HepG2 (cell line): ENCODE measurements at regions not wholly inside any gene's neighbourhood (a gene's known extent, or its start where the extent isn't known, plus 50 kb on each side); places are given as distances from the start of the nearest gene placed in this dataset.

Source experiments
- ATAC-seq: fragments of 200-7000 bp; cut with Tn5 transposase; 3 replicates; pipeline ENCODE4 v1.9.1; 2020; ENCODE audit warnings: mild to moderate bottlenecking, moderate library complexity
- BruUV-seq: library from RNA; stranded (reverse); fragments of 400-500 nt; replicated peaks from 2 replicates; lab custom pipeline; 2021; lab: Mats Ljungman, UMichigan
- CTCF ChIA-PET: fragments of 300-600 bp; formaldehyde crosslinking; extraction: SDS; loops from one replicate; lab custom pipeline; 2021; ENCODE audit warnings: low total read pairs, inconsistent platforms, low intra/inter-chr PET ratio; lab: Yijun Ruan, JAX
- POLR2A ChIA-PET: fragments of 350-600 bp; sonication (Branson Sonifier 250); formaldehyde crosslinking; loops from one replicate; lab custom pipeline; 2020; ENCODE audit warnings: antibody characterized with exemption, inconsistent platforms; lab: Yijun Ruan, JAX
- DNase-seq: peaks from one replicate; pipeline ENCODE4 v3.0.0-alpha.2; 2015; ENCODE audit warnings: low spot score
- FAIRE-seq: peaks from 3 replicates; lab custom pipeline; 2011; peaks lifted over from hg19 to GRCh38; lab: Jason Lieb, UNC
- H2AFZ ChIP-seq: one replicate; pipeline ENCODE4 v1.6.1; 2011; ENCODE audit warnings: low read length, inconsistent platforms
- H3K27ac ChIP-seq: fragments of 300-600 bp; 3 replicates; pipeline ENCODE4 v1.8.0; 2011; ENCODE audit warnings: mixed run types, mild to moderate bottlenecking, mixed read lengths, low read length, inconsistent platforms; ENCODE audit not compliant: insufficient read depth; ENCODE audit errors: extremely low read length
- H3K27me3 ChIP-seq, 2 experiments: fragments of 200-600 bp in 1 of 2; 2 replicates in 1 of 2; 3 replicates in 1 of 2; pipeline versions ENCODE4 v1.6.0 to v1.8.0; 2011; ENCODE audit warnings: low read length in 2 of 2, mild to moderate bottlenecking in 2 of 2, moderate library complexity in 2 of 2, inconsistent platforms in 1 of 2; ENCODE audit not compliant: insufficient read depth in 2 of 2, control insufficient read depth in 1 of 2
- H3K36me3 ChIP-seq, 2 experiments: fragments of 200-600 bp in 1 of 2; replicated peaks in 1 of 2; 2 replicates in 1 of 2; 3 replicates in 1 of 2; pipeline versions ENCODE4 v1.5.1 to v1.8.0; 2011; ENCODE audit warnings: low read length in 2 of 2, inconsistent platforms in 1 of 2; ENCODE audit not compliant: insufficient read depth in 2 of 2, control insufficient read depth in 1 of 2
- H3K4me1 ChIP-seq: 2 replicates; pipeline ENCODE4 v1.5.1; 2012; ENCODE audit warnings: low read length, inconsistent platforms; ENCODE audit not compliant: insufficient read depth
- H3K4me2 ChIP-seq: 2 replicates; pipeline ENCODE4 v1.6.0; 2011; ENCODE audit warnings: low read depth, low read length, inconsistent platforms
- H3K4me3 ChIP-seq, 3 experiments: fragments of 200-600 bp in 1 of 3; sonication (generic), shearing (Covaris generic) in 1 of 3; replicated peaks in 1 of 3; 2 replicates each; pipeline ENCODE4 v1.5.1; 2011 to 2016; ENCODE audit warnings: low read length in 3 of 3, inconsistent platforms in 2 of 3, low read depth in 2 of 3, mild to moderate bottlenecking in 2 of 3, control low read depth in 1 of 3, mixed read lengths in 1 of 3; ENCODE audit not compliant: insufficient read depth in 1 of 3
- H3K79me2 ChIP-seq: one replicate; pipeline ENCODE4 v1.6.1; 2011; ENCODE audit warnings: low read length, inconsistent platforms; ENCODE audit not compliant: insufficient read depth
- H3K9ac ChIP-seq: 2 replicates; pipeline ENCODE4 v1.6.0; 2011; ENCODE audit warnings: mild to moderate bottlenecking, low read depth, low read length, inconsistent platforms; ENCODE audit not compliant: insufficient read depth
- H3K9me3 ChIP-seq: 2 replicates; pipeline ENCODE4 v1.5.1; 2012; ENCODE audit warnings: mild to moderate bottlenecking, low read length
- H4K20me1 ChIP-seq: 2 replicates; pipeline ENCODE4 v1.6.0; 2011; ENCODE audit warnings: inconsistent platforms, mild to moderate bottlenecking, low read length, moderate library complexity; ENCODE audit not compliant: insufficient read depth
- ADNP ChIP-seq: sonication (generic); formaldehyde crosslinking; IDR thresholded peaks from 2 replicates; pipeline ENCODE4 v1.4.0; 2020; ENCODE audit warnings: missing genetic modification reagents
- MAFK ChIP-seq, 2 experiments: IDR thresholded peaks in 1 of 2; conservative IDR thresholded peaks in 1 of 2; 2 replicates each; pipeline ENCODE4 v1.6.1; 2011; ENCODE audit warnings: improper control_type of control experiment in 2 of 2, low read length in 2 of 2
- NFKB2 ChIP-seq: sonication (generic); formaldehyde crosslinking; IDR thresholded peaks from 2 replicates; pipeline ENCODE4 v1.4.0; 2020; ENCODE audit warnings: missing genetic modification reagents, borderline replicate concordance
- ZFY ChIP-seq: sonication (generic); formaldehyde crosslinking; IDR thresholded peaks from 2 replicates; pipeline ENCODE4 v1.4.0; 2020; ENCODE audit warnings: missing genetic modification reagents
- ZNF292 ChIP-seq: sonication (generic); formaldehyde crosslinking; IDR thresholded peaks from 2 replicates; pipeline ENCODE4 v1.8.1; 2022; ENCODE audit warnings: mild to moderate bottlenecking, low read depth, missing genetic modification reagents, borderline replicate concordance
- ZNF451 ChIP-seq: sonication (generic); formaldehyde crosslinking; IDR thresholded peaks from 2 replicates; pipeline ENCODE4 v1.5.0; 2020; ENCODE audit warnings: mild to moderate bottlenecking, missing genetic modification reagents
- ZNF879 ChIP-seq: sonication (generic); formaldehyde crosslinking; IDR thresholded peaks from 2 replicates; pipeline ENCODE4 v1.8.1; 2023; ENCODE audit warnings: missing genetic modification reagents
- WGBS: methylation state at CpG from one replicate; pipeline ENCODE4 v1.1.6; 2017; ENCODE audit warnings: low lambda C conversion rate; 5-methylcytosine and 5-hydroxymethylcytosine counted together
- in situ Hi-C: cut with HindIII; loops from 2 replicates; pipeline ENCODE4 v1.10.0; 2017; ENCODE audit warnings: low pct_unique_long_range_greater_than_20kb; ENCODE audit not compliant: extremely low pct_ligation_motif_present
- intact Hi-C: fragments of 100-400 bp; cut with micrococcal nuclease; formaldehyde crosslinking; loops from one replicate; pipeline ENCODE4 v1.10.0; 2022; ENCODE audit not compliant: unreplicated experiment
- TF ChIP-seq, protein P1 (sequence below): IDR thresholded peaks from 2 replicates; pipeline ENCODE4 v1.6.1; 2016; ENCODE audit warnings: low read depth, control low read depth
- TF ChIP-seq, protein P2 (sequence below): sonication (generic); formaldehyde crosslinking; conservative IDR thresholded peaks from 2 replicates; pipeline ENCODE4 v1.4.0; 2020; ENCODE audit warnings: missing genetic modification reagents

DNA sequence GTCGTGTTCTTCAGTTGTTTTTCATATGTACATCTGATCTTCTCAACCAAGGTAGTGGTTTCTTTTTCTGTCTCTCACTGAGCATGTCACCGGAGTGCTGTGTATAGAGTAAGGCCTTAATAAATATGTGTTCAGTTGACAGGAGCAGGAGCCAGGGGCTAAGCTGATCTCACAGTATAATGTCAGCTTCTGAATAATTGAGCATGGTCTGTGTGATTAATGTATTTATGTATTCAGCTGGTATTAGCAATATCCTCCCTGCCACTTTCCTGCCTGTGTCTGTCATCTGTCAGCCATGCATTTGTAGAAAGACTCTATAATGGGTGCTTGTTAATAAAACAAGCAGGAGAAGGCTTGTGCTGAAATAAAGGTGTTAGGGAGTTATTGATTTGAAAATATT lies 198.9 kb downstream of the ADCYAP1 start:
- FAIRE-seq (no peak), ATAC-seq (no peak), DNase-seq (no peak)
- Histone ChIP-seq H3K79me2 (no peaks in the 10 kb centered on the region), H3K36me3 (no peaks in the 10 kb centered on the region), H3K27ac (no peak overlapping the region), H2AFZ (no peak overlapping the region), H3K4me1 (no peaks in the 10 kb centered on the region), H3K9ac (no peak overlapping the region), H4K20me1 (no peaks in the 10 kb centered on the region), H3K4me3 (no peak overlapping the region), H3K9me3 (no peaks in the 10 kb centered on the region), H3K4me2 (no peak overlapping the region), H3K27me3 (no peaks in the 10 kb centered on the region)
- 2% methylated on average over 2 of the region's 2 CpGs for WGBS
- ChIA-PET POLR2A (no interaction called here), CTCF (no interaction called here)
- no peak for TF ChIP-seq ZNF292 (CRISPR knock-in tag)
- TF ChIP-seq ZFY: no peak
- TF ChIP-seq NFKB2 (CRISPR knock-in tag): no peak
- TF ChIP-seq, protein P1, sequence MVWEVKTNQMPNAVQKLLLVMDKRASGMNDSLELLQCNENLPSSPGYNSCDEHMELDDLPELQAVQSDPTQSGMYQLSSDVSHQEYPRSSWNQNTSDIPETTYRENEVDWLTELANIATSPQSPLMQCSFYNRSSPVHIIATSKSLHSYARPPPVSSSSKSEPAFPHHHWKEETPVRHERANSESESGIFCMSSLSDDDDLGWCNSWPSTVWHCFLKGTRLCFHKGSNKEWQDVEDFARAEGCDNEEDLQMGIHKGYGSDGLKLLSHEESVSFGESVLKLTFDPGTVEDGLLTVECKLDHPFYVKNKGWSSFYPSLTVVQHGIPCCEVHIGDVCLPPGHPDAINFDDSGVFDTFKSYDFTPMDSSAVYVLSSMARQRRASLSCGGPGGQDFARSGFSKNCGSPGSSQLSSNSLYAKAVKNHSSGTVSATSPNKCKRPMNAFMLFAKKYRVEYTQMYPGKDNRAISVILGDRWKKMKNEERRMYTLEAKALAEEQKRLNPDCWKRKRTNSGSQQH (CRISPR knock-in tag): no peak
- TF ChIP-seq ZNF451 (CRISPR knock-in tag): no peak
- TF ChIP-seq, protein P2, sequence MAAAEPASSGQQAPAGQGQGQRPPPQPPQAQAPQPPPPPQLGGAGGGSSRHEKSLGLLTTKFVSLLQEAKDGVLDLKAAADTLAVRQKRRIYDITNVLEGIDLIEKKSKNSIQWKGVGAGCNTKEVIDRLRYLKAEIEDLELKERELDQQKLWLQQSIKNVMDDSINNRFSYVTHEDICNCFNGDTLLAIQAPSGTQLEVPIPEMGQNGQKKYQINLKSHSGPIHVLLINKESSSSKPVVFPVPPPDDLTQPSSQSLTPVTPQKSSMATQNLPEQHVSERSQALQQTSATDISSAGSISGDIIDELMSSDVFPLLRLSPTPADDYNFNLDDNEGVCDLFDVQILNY (CRISPR knock-in tag): no peak
- no peak for TF ChIP-seq ZNF879 (CRISPR knock-in tag)
- no peak for TF ChIP-seq ADNP (CRISPR knock-in tag)
- TF ChIP-seq MAFK (conservative IDR thresholded peaks at IDR 0.05 in 1 of 2, IDR thresholded peaks at IDR 0.05 in 1 of 2; ENCODE audit: low read length in 2 of 2): no peak
- no TSS peak for BruUV-seq
- in situ Hi-C loops (no loop called here), intact Hi-C loops (no loop called here)
